Activated CD8-positive, alpha-beta memory T cell treated with anti-CD3 and anti-CD28 coated beads, Interleukin-2, amount 50 U/mL, for 48 hours (primary cell): ENCODE measurements at regions not wholly inside any gene's neighbourhood (a gene's known extent, or its start where the extent isn't known, plus 50 kb on each side); places are given as distances from the start of the nearest gene placed in this dataset.

Source experiments
- DNase-seq: peaks from one replicate; pipeline ENCODE4 v3.0.0-alpha.2; 2020

- DNase-seq, result no peak
Measured at GRCh38 chr1:4404854-4405590, 249.4 kb upstream of the AJAP1 start.

- peak; percentile 18 for DNase-seq
Measured at GRCh38 chr1:4407851-4408250, 246.6 kb upstream of the AJAP1 start.

- DNase-seq, result no peak
Measured at GRCh38 chr1:4408380-4408779, 246.0 kb upstream of the AJAP1 start.

GRCh38 chr1:4411862-4412261 lies 242.5 kb upstream of the AJAP1 start:
- DNase-seq, result no peak

- no peak for DNase-seq
Measured at GRCh38 chr1:4415476-4415875, 238.9 kb upstream of the AJAP1 start.

- DNase-seq, result no peak
Measured at GRCh38 chr1:4416189-4416588, 238.2 kb upstream of the AJAP1 start.

GRCh38 chr1:4418021-4418420 lies 236.4 kb upstream of the AJAP1 start:
- DNase-seq, result no peak

GRCh38 chr1:4421986-4422385 lies 232.4 kb upstream of the AJAP1 start:
- no peak for DNase-seq

- DNase-seq, result no peak
Measured at GRCh38 chr1:4422504-4423289, 231.7 kb upstream of the AJAP1 start.

- DNase-seq, result no peak
Measured at GRCh38 chr1:4424254-4424653, 230.2 kb upstream of the AJAP1 start.

GRCh38 chr1:4424766-4425165 lies 229.6 kb upstream of the AJAP1 start:
- DNase-seq, result no peak

- no peak for DNase-seq
Measured at GRCh38 chr1:4425892-4426291, 228.5 kb upstream of the AJAP1 start.

GRCh38 chr1:4428711-4429110 lies 225.7 kb upstream of the AJAP1 start:
- no peak for DNase-seq

GRCh38 chr1:4430406-4431365 lies 223.7 kb upstream of the AJAP1 start:
- no peak for DNase-seq

GRCh38 chr1:4431491-4431890 lies 222.9 kb upstream of the AJAP1 start:
- no peak for DNase-seq

GRCh38 chr1:4433075-4433474 lies 221.3 kb upstream of the AJAP1 start:
- DNase-seq, result no peak

- DNase-seq, result no peak
Measured at GRCh38 chr1:4444086-4444485, 210.3 kb upstream of the AJAP1 start.

- DNase-seq, result no peak
Measured at GRCh38 chr1:4447778-4448420, 206.5 kb upstream of the AJAP1 start.

GRCh38 chr1:4449972-4450371 lies 204.4 kb upstream of the AJAP1 start:
- no peak for DNase-seq

- no peak for DNase-seq
Measured at GRCh38 chr1:4452701-4453100, 201.7 kb upstream of the AJAP1 start.

GRCh38 chr1:4460052-4460451 lies 194.4 kb upstream of the AJAP1 start:
- no peak for DNase-seq

GRCh38 chr1:4460651-4461050 lies 193.8 kb upstream of the AJAP1 start:
- no peak for DNase-seq
